GM21367 (cell line): ENCODE measurements at regions not wholly inside any gene's neighbourhood (a gene's known extent, or its start where the extent isn't known, plus 50 kb on each side); places are given as distances from the start of the nearest gene placed in this dataset.

ENCODE experiments used
- ATAC-seq: cut with Tn5 transposase; IDR thresholded peaks from one replicate; pipeline ENCODE4 v1.9.1; 2021; ENCODE audit not compliant: unreplicated experiment

DNA sequence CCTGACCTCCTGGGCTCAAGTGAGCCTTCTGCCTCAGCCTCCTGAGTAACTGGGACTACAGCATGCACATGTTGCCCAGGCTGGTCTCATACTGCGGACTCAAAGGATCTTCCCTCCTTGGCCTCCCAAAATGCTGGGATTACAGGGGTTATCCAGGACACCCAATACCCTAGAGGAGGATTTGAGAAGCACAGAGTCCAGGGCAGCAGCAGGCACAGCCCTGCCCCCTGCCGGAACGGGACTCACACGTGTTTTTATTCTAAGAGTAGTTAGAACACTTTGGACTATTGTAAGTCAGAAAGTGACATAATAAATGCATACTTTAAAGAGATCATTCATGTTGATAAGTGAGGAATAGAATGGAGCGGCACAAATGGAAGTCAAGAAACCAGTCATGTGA lies 80.2 kb downstream of the C6orf118 start:
- ATAC-seq: no peak

GRCh38 chr6:165227644-165228329 lies 81.6 kb downstream of the C6orf118 start:
- ATAC-seq: no peak

GRCh38 chr6:165223736-165224135 lies 85.7 kb downstream of the C6orf118 start:
- ATAC-seq: no peak

GRCh38 chr6:165223101-165223500 lies 86.3 kb downstream of the C6orf118 start:
- no peak for ATAC-seq

DNA sequence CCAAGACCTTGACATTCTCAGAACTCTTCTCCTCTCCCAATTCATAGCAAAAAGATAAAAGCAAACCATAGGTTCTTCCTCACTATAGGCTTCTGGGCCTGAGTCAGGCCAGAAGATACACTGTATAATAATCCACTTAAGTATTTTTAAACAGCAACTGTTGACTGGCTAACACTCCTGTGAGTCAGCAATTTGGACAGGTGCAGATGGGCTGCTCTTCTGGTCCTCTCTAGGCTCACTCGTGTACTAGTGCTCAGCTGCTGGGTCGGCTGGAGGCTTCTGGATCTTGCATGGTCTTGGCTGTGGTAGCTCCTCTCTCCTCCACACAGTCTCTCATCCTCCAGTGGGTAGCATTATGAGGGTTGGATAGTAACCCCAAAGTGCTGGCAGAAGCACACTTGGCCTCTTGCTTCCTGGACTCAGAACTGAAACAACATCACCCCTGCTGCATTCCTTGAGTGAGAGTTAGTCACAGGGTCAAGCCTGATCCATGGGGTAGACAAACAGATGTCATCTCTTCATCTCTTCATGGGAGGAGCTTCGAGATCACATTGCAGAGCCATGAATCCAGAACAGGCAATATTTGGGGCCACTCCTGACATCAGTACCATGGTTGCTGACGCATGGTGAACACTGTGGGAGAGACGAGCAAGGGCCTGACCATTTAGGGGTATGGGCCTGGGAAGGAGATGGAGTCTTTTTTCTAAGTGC lies 86.9 kb downstream of the C6orf118 start:
- no peak for ATAC-seq

DNA sequence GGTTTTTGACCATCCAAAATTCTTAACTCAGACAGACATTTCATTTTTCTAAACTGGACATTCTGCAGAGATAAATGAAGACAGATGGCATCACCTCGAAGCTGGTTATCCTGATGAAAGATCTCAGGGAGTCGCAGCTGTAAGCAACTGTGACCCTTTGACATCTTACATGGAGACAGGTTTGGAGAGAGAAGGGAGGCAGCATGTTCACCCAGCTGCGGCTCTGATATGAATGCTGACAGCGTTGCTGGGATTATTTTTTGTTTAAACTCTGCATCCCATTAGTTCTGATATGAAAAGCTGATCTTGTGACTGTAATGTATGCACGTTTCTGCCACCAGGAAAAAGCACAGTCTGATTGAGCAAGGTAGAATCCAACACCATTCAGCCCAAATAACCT lies 89.4 kb downstream of the C6orf118 start:
- ATAC-seq: no peak

GRCh38 chr6:165219629-165220028 lies 89.8 kb downstream of the C6orf118 start:
- no peak for ATAC-seq

DNA sequence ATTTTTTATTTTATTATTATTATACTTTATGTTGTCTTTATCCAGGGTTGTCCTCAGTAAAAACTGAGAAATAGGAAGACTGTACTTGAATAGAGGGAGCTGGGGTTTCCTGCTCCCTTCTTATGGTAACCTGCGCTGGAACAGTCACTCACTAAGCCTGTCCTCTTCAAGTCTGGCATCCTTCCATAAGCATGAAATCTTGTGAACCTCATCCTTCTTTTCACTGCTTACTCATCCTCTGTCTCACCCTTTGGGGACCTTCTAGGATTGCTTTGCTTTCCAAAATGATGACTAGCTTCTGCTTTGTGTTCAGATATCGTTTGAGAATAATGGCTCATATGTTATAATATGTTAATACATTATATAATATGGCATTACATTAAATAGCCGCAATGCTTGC lies 90.6 kb downstream of the C6orf118 start:
- ATAC-seq: no peak

DNA sequence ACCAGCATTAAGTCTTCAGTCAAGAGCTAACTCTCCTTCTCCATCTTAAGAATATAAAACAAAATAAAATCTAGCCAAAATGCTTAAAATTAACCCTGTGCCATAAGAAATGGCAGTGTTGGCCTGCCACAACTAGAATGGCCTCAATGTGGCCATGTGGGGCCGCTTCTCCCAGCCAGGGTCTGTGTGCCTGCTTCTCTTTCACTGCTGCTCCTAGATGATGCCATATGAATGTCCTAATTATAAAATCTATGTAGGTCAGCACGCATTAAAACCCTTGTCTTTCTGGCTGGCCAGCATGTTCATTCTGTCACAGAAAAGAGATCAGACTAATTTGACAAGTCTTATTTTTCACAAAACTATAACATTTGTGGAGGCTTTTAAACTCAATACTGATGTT lies 102.6 kb downstream of the C6orf118 start:
- ATAC-seq: no peak

DNA sequence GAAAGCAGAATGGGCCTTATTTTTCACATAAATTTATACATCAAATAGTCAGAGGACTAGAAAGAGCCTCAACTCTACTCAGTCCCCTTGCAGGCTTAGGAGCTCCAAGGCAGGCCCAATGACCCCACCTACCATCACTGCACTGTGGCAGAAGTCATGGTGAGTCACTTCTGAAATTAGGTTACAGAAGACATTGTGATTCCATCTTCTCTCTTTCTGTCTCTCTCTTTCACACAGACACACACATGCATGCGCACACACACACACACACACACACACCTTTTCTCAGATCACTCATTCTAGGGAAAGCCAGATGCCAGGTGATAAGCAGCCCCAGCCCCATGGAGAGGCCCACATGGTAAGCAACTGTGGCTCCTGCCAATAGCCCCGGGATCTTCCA lies 103.8 kb downstream of the C6orf118 start:
- no peak for ATAC-seq

GRCh38 chr6:165204807-165205545 lies 104.4 kb downstream of the C6orf118 start:
- ATAC-seq: no peak

DNA sequence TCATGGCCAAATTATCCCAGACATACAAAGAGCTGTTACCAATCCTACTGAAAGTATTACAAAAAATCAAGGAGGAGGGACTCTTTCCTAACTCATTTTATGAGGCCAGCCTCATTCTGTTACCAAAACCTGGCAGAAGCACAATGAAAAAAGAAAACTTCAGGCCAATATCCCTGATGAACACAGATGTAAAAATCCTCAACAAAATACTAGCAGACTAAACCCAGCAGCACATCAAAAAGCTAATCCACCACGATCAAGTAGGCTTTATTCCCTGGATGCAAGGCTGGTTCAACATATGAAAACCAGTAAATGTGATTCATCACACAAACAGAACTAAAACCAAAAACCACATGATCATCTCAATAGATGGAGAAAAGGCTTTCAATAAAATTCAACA lies 109.2 kb downstream of the C6orf118 start:
- ATAC-seq: no peak

GRCh38 chr6:165191461-165191860 lies 117.9 kb downstream of the C6orf118 start:
- ATAC-seq: no peak

- no peak for ATAC-seq
These were observed 122.8 kb downstream of the C6orf118 start for GRCh38 chr6:165186441-165187205.

GRCh38 chr6:165186041-165186440 lies 123.4 kb downstream of the C6orf118 start:
- ATAC-seq: no peak

DNA sequence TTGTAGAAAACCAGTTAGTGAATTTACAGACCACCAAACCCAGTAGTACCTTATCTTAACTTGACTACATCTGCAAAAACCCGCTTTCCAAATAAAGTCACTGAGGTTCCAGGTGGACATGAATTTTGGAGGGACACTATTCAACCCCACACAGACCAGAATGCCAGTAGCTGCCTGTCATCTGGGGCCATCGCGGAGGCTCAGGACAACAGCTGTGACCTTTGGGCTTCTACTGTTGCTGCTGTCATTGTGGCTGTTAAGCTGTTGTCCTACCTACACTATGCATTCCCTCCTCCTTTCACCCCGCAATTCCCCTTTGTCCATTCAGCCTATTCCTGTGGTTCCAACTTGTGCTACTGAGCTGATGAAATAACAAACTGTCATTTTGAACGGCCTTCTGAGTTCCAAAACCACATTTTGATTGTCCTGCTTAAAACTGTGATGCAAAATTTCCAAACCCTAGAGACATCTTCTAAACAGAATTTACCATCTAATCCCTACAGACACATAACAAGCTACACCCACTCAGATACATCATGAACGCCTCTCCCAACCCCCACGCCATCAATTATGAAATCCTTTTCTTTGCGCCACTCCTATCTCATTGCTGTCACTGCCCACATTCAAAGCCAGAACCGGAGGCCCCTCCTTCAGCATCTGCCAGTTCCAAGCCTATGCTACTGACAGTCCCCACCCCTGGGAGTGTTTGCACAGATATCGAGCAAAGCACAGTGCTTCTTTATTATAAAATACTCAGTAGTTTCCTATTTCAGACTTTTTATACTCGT lies 125.0 kb downstream of the C6orf118 start:
- no peak for ATAC-seq

GRCh38 chr6:165183496-165184140 lies 125.8 kb downstream of the C6orf118 start:
- no peak for ATAC-seq

- ATAC-seq: no peak
These were observed 126.3 kb downstream of the C6orf118 start for GRCh38 chr6:165183071-165183470.

GRCh38 chr6:165181951-165182414 lies 127.4 kb downstream of the C6orf118 start:
- no peak for ATAC-seq

DNA sequence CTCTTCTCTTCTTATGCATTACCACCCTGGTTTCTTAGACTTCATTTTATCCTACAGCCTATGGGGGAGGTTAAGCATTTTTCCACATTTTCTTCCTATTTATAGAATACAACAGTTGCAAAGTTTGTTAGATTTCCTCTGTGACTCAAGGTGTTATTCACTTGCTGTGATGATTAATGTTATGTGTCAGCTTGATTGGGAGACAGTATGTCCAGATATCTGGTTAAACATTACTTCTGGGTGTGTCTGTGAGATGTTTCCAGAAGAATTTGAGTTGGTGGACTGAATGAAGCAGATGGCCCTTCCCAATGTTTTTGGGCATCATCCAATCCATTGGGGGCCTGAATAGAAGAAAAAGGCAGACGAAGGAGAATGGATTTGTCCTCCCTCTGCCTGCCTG lies 131.3 kb downstream of the C6orf118 start:
- no peak for ATAC-seq
